Dermis microvascular lymphatic vessel endothelial cell (primary cell): ENCODE measurements at regions not wholly inside any gene's neighbourhood (a gene's known extent, or its start where the extent isn't known, plus 50 kb on each side); places are given as distances from the start of the nearest gene placed in this dataset.
"Not testable (repeated sequence)": the region's sequence is repeated elsewhere in the genome, so short reads cannot be mapped to it uniquely, and the experiment has no call there.

ENCODE experiments used
- DNase-seq, 2 donors: peaks; one replicate each; pipeline versions ENCODE4 v3.0.0 to v3.0.0-alpha.2; 2010; ENCODE audit warnings: low read depth in 2 of 2

GRCh38 chr1:232713785-232714184, 83.9 kb upstream of the SIPA1L2 start:
- no peak for DNase-seq

GRCh38 chr1:232715154-232715553, 85.2 kb upstream of the SIPA1L2 start:
- DNase-seq = no peak

- DNase-seq = not testable (repeated sequence)
Measured at GRCh38 chr1:232717911-232718310, 87.3 kb upstream of the MAP10 start.

GRCh38 chr1:232718928-232719927, 86.0 kb upstream of the MAP10 start:
- DNase-seq = no peak

- DNase-seq = peak in 1 of 2 donors; percentile 56
Measured at GRCh38 chr1:232722626-232723025, 82.6 kb upstream of the MAP10 start.

- no peak for DNase-seq
Measured at GRCh38 chr1:232725305-232726047, 79.7 kb upstream of the MAP10 start.

GRCh38 chr1:232726048-232726779, 79.0 kb upstream of the MAP10 start:
- no peak for DNase-seq

- DNase-seq = no peak
Measured at GRCh38 chr1:232728507-232729263, 76.5 kb upstream of the MAP10 start.

- no peak for DNase-seq
Measured at GRCh38 chr1:232732344-232732910, 72.8 kb upstream of the MAP10 start.

GRCh38 chr1:232737917-232738316, 67.3 kb upstream of the MAP10 start:
- DNase-seq = no peak

GRCh38 chr1:232743999-232744398, 61.2 kb upstream of the MAP10 start:
- DNase-seq = no peak

GRCh38 chr1:232744847-232745246, 60.4 kb upstream of the MAP10 start:
- DNase-seq = no peak

GRCh38 chr1:232745698-232746097, 59.5 kb upstream of the MAP10 start:
- DNase-seq = not testable (repeated sequence)

- DNase-seq = no peak
Measured at GRCh38 chr1:232748910-232749368, 56.3 kb upstream of the MAP10 start.

- DNase-seq = no peak
Measured at GRCh38 chr1:232751393-232752140, 53.6 kb upstream of the MAP10 start.

GRCh38 chr1:232752365-232752764, 52.9 kb upstream of the MAP10 start:
- DNase-seq = no peak

- DNase-seq = no peak
Measured at GRCh38 chr1:232754930-232755329, 50.3 kb upstream of the MAP10 start.
